Amniotic epithelial cell (primary cell): ENCODE measurements at regions not wholly inside any gene's neighbourhood (a gene's known extent, or its start where the extent isn't known, plus 50 kb on each side); places are given as distances from the start of the nearest gene placed in this dataset.

Experiments used
- DNase-seq: peaks from one replicate; pipeline ENCODE4 v3.0.0-alpha.2; 2010; ENCODE audit warnings: low read depth

GRCh38 chr5:115377468-115378217, 81.2 kb upstream of the CCDC112 start:
- peak; percentile 96 for DNase-seq

- peak; percentile 31 for DNase-seq
Measured at GRCh38 chr5:115375893-115376292, 79.4 kb upstream of the CCDC112 start.

GRCh38 chr5:115374057-115374775, 77.8 kb upstream of the CCDC112 start:
- DNase-seq = no peak

GRCh38 chr5:115372146-115372545, 75.7 kb upstream of the CCDC112 start:
- no peak for DNase-seq

DNA sequence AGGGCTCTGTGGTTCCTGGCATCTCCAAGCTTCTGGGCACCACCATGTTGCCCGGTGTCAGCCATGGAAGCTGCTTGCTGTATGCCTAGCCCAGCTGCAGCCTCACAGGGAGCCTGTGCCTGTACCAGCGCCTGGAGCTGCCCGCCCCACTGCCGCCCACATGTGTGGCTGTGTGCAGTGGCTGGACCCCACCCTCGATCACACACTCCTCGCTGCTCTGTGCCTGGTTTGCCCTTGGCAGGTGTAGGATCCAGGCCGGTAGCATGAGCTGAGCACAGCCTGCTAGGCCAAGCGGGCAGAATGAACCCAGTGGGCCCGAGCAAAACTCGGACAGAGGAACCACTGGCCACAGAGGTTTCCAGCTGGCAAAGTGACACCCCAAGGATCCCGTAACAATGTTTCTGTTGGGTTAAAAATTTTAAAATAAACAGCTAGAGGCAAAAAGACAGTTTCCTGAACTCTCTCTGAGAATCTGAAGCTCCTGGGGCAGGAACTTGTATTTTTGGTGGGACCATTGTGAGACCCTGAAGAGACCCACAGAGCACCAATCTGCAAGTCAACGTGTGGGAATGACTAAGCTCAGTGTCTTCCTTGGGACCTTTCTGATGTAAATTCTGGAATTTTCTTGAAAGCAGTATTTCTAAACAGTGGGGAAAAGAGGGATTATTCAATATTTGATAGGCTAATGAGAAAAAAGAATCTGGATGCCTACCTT, 73.1 kb upstream of the CCDC112 start:
- DNase-seq = no peak

GRCh38 chr5:115366223-115366622, 69.8 kb upstream of the CCDC112 start:
- DNase-seq = peak; percentile 98

DNA sequence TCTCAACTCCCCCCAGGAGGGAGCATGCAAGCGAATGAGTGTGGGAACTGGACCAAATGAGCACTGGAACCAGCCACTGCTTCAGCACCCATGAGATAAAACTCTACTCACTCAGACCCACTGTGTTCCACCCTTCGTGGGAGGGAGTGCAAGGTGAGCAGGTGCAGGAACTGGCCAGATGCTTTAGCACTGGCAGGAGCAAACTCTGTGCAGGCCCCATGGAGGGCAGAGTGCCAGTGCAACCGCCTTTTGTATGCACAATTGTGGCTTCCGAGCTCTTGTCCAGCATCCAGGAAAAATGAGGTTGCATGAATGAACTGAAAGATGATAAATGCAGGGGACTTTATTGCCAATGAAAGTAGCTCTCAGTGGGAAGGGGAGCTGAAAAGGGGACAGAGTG, 67.4 kb upstream of the CCDC112 start:
- no peak for DNase-seq

GRCh38 chr5:115360046-115360685, 63.7 kb upstream of the CCDC112 start:
- DNase-seq = peak; percentile 77

DNA sequence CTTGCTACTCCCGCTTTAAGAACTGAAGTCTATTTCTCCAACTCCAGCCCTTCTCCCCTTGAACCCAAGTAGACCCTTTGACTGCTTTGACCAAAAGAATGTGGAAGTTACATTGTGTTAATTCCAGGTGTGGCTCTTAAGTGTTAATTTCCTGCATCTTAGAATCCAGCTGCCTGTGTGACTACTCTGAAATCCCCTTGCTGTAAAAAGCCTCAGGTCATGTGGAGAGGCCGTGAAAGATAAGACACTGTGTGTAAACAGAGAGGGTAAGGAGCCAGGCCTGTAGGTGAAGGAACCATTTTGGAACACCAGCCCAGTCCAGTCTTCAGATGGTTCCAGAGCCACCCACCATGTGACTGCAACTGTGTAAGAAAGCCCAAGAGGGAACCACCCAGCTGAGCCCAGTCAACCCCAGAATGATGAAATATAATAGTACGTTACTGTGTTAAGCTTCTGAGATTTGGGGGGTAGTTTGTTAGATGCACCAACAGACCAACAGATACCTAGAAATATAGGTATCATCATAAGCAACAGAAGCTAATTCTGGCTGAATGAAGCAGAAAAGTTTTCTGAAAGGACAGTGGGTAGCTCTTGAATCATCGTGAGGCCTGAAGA, 59.4 kb upstream of the CCDC112 start:
- DNase-seq = no peak

GRCh38 chr5:115355095-115355494, 58.6 kb upstream of the CCDC112 start:
- DNase-seq = no peak

DNA sequence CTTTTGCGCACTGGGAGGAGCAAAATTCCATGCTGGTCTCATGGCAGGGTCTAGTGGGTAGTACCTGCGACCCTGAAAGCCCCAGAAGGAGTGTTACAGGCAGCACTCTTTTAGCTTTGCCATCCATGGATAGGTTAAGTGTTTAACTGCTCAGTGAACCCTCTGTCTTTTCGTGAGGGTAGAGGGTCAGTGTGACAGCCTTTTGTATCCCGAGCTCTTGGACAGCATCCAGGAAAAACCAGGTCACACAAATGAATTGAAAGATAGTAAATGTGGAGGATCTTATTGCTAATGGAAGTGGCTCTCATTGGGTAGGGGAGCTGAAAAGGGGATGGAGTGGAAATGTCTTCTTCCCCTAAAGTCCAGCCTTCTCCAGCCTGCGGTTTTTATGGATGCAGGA, 57.8 kb upstream of the CCDC112 start:
- DNase-seq = no peak

- no peak for DNase-seq
Measured at GRCh38 chr5:115352571-115352970, 56.1 kb upstream of the CCDC112 start.

DNA sequence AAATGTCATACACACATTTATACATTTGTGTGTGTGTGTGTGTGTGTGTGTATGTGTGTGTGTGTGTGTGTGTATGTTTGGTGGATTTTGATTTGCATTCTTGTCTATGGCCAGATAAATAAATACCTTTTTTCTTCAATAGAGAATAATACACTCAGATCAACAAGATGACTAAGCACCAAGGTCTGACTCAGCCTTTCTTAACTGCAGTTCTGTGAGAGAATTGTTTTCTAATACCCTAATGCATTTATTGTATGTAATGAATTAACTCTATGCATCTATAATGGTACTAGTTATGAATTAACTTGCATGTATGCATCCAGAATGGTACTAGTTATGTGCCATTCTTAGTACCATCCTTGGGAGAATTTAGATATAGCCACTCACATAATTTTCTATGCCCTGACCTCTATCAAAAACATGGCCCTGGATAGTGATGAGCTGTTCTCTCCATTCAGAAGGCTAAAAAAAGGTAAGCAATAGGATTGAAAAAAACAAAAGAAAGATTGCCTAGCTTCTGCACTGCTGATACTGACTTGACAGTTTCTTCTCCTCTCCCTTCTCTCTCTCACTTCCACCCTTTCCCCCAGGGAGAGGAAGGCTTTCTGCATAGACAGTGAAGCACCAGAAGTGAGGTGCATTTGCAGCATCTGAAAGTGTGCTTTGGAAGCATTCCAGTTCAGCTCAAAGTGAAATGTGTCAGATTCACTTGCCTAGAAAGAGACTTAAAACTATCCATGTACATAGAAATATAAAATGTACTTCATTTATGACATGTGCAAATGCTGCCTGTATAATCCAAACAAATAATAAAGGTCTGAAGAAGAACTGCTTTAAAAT, 55.1 kb upstream of the CCDC112 start:
- DNase-seq = peak; percentile 77

DNA sequence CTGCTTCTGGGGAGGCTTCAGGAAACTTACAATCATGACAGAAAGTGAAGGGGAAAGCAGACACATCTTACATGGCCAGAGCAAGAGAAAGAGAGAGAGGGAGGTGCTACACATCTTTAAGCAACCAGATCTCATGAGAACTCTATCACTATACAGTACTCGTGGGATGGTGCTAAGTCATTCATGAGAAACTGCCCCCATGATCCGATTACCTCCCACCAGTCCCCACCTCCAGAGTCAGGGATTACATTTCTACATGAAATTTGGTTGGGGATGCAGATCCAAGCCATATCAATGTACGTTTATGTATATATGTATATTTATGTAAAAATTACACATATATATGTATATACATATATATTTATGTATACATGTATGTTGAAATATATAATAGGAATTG, 54.4 kb upstream of the CCDC112 start:
- no peak for DNase-seq

DNA sequence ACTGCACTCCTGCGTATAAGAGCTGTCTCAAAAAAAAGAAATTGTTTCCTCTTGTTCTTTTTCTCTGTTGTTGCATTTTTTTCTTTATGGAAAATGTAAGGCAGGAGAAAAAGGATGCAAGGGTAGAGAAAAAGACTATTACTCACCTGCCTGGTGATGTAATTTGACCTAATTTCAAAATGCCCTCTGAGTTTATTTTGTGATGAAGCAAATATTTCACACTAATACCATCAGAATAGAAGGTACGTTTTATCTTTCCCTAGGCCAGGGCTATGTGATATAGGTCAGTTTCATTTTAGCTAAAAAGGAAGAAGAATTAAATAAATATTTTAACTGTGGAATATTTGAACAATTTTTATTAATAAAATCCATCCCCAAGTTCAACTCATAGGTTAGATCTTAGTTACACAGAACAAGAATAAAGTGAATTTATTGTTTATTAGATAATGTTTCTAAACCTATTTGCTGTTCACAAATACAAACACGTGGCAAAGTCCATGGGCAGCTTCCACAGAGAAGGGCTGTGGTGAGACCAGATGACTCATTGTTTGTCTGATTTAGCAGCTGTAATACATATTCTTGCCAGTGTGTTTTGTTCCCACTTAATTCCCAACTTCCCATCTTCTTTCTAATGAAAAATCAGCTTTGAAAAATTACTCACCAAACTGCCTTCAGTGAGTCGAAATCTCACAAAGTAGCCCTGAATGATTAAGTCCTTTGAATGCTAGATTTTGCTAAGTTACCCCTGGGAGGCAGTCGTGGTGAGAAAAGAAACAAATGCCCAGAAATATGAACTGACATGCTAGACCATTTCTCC, 52.8 kb upstream of the CCDC112 start:
- DNase-seq = peak; percentile 97

GRCh38 chr5:115348175-115348574, 51.7 kb upstream of the CCDC112 start:
- no peak for DNase-seq
